AG04450 (cell line): ENCODE measurements at regions not wholly inside any gene's neighbourhood (a gene's known extent, or its start where the extent isn't known, plus 50 kb on each side); places are given as distances from the start of the nearest gene placed in this dataset.

Experiments
- CTCF ChIA-PET: fragments of 300-600, 350-600 bp; formaldehyde crosslinking; extraction: SDS; loops from one replicate; lab custom pipeline; 2022; ENCODE audit warnings: antibody characterized with exemption, inconsistent platforms; lab: Charles Lee
- POLR2A ChIA-PET: fragments of 350-600 bp; formaldehyde crosslinking; extraction: SDS; loops from one replicate; lab custom pipeline; 2021; ENCODE audit warnings: antibody characterized with exemption, inconsistent platforms; lab: Yijun Ruan, JAX
- DNase-seq: peaks from one replicate; pipeline ENCODE4 v3.0.0-alpha.2; 2011; ENCODE audit warnings: low read depth, low spot score
- H3K27ac ChIP-seq: one replicate; pipeline ENCODE4 v1.5.1; 2012; ENCODE audit warnings: low read depth, low read length, control low read depth
- H3K27me3 ChIP-seq: one replicate; pipeline ENCODE4 v1.6.0; 2012; ENCODE audit warnings: low read length; ENCODE audit not compliant: control insufficient read depth, insufficient read depth
- H3K4me3 ChIP-seq: 2 replicates; pipeline ENCODE4 v1.5.1; 2011; ENCODE audit warnings: mild to moderate bottlenecking, low read depth, low read length, control low read depth
- H3K9me3 ChIP-seq: 2 replicates; pipeline ENCODE4 v1.5.1; 2012; ENCODE audit warnings: low read length; ENCODE audit not compliant: control insufficient read depth, insufficient read depth
- TF ChIP-seq, protein P1 (sequence below): IDR thresholded peaks from 2 replicates; pipeline ENCODE4 v1.5.1; 2011; ENCODE audit warnings: low read depth, low read length, control low read depth, inconsistent platforms

DNA sequence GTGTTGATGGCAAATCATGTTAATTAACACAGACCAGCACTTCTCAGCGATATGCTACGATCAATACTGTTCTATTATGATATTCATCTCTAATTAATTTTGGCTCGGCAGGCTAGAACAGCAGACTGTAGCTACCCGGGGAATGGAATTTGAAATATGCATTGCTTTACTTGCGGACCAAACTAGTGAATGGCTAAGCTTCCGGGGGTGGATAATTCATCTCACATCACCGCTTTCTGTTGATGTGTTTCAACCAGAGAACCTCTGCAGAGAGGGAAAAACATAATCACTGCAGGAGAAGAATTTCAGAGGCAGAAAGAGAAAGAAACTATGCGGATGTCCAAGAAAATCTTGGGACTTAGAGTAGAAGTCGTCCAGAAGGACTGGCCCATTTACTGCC lies 490.9 kb downstream of the STK39 start:
- H3K9me3 ChIP-seq, result no peaks in the 10 kb centered on the region
- no peak overlapping the region for H3K4me3 ChIP-seq
- CTCF ChIA-PET, result interaction anchor here (0.5 kb wide), 1 partner anchor 40 kb away, joined by 4 read pairs; no protein-coding TSS in a partner anchor
- POLR2A ChIA-PET, result no interaction called here
- peak; percentile 20 for DNase-seq
- no peak overlapping the region for H3K27ac ChIP-seq
- TF ChIP-seq, protein P1, sequence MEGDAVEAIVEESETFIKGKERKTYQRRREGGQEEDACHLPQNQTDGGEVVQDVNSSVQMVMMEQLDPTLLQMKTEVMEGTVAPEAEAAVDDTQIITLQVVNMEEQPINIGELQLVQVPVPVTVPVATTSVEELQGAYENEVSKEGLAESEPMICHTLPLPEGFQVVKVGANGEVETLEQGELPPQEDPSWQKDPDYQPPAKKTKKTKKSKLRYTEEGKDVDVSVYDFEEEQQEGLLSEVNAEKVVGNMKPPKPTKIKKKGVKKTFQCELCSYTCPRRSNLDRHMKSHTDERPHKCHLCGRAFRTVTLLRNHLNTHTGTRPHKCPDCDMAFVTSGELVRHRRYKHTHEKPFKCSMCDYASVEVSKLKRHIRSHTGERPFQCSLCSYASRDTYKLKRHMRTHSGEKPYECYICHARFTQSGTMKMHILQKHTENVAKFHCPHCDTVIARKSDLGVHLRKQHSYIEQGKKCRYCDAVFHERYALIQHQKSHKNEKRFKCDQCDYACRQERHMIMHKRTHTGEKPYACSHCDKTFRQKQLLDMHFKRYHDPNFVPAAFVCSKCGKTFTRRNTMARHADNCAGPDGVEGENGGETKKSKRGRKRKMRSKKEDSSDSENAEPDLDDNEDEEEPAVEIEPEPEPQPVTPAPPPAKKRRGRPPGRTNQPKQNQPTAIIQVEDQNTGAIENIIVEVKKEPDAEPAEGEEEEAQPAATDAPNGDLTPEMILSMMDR, result no peak
- no peaks in the 10 kb centered on the region for H3K27me3 ChIP-seq

DNA sequence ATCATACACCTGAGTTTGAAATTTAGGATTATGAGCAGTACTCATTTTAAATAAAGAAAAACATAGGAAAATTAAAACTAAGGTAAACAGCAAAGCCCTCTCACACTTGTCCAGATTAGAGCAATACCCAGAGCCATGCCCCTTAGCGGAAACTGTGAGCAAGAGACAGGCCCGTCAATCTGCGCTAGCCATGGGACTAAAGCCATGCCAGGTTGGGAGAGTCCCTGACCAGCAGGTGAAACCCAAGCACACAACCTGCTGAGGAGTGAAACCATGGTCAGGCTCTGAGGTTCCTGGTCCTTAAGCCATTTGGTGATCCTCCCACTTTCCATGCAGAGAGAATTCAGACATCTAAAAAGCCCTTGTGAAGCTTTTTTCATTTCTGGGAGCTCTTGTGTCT lies 494.3 kb downstream of the STK39 start:
- no peak overlapping the region for H3K27ac ChIP-seq
- TF ChIP-seq, protein P1, result no peak
- ChIA-PET CTCF (no interaction called here), POLR2A (no interaction called here)
- no peaks in the 10 kb centered on the region for H3K9me3 ChIP-seq
- no peaks in the 10 kb centered on the region for H3K27me3 ChIP-seq
- DNase-seq, result no peak
- no peak overlapping the region for H3K4me3 ChIP-seq

DNA sequence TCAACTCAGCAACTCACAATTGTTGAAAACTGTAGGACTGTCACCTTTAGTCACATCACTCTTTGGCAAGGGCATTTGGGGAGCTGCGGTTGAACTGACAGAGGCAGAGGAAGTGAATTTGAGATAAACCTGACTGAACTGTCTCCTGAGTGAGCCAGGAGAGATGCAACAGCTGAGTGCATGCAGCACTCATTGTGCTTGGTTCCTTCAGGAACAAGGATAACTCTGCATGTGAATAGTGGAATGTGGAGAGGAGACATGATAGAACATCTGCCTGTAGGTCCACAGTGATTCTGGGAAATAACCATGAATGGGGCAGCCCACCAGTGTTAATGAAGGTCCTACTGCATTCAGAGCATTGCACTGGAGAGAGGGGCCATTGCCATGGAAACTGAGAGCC lies 494.7 kb downstream of the STK39 start:
- POLR2A ChIA-PET, result no interaction called here
- CTCF ChIA-PET, result interaction anchor here (0.6 kb wide), 1 partner anchor 1971 kb away, joined by 3 read pairs; no protein-coding TSS in a partner anchor
- H3K27me3 ChIP-seq, result no peaks in the 10 kb centered on the region
- DNase-seq, result no peak
- no peak overlapping the region for H3K4me3 ChIP-seq
- TF ChIP-seq, protein P1, result no peak
- no peak overlapping the region for H3K27ac ChIP-seq
- H3K9me3 ChIP-seq, result no peaks in the 10 kb centered on the region

DNA sequence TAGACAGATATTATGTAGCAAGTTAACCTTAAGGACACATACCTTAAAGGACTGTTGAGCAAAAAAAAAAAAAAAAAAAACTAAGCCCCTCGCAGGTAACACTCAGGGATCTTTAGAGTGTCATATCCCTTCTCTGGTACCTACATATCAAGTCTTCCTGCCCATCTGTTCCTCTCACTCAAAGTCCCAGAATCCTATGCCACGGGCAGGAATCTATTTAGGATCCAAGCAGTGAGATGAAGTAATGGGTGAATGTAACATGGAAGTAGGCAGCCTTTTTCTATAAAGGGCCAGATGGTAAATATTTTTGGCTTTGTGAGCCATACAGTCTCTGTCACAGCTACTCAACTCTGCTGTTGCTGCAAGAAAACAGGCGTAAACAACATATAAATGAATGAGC lies 496.7 kb downstream of the STK39 start:
- H3K4me3 ChIP-seq, result no peak overlapping the region
- POLR2A ChIA-PET, result no interaction called here

DNA sequence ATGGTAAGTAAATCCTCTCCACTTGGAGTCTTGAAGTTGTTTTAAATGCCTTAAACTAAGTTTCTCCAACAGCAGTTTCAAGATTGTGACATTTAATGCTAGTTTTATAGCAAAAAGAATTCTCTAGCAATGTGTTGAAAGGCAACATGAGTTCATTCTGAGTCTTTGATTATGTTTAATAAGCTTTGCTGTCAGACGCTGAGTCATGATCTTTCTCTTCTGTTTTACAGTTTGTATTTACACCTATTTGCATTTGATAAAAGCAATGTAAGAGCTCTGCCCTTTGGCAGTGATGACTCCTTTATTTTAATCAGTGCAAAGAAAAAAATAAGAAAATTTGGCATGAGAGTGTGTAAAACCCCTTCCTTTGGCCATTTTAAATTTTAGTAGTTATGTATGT lies 497.7 kb downstream of the STK39 start:
- H3K9me3 ChIP-seq, result no peaks in the 10 kb centered on the region
- H3K27me3 ChIP-seq, result no peaks in the 10 kb centered on the region
- ChIA-PET CTCF (no interaction called here), POLR2A (no interaction called here)
- TF ChIP-seq, protein P1, result no peak
- H3K4me3 ChIP-seq, result no peak overlapping the region
- no peak for DNase-seq
- H3K27ac ChIP-seq, result no peak overlapping the region

More for the DNA sequence above, 496.7 kb downstream of the STK39 start:
- CTCF ChIA-PET, result no interaction called here
- no peaks in the 10 kb centered on the region for H3K27me3 ChIP-seq
- H3K27ac ChIP-seq, result no peak overlapping the region
- no peak for DNase-seq
- no peaks in the 10 kb centered on the region for H3K9me3 ChIP-seq
- TF ChIP-seq, protein P1, result no peak
